ENCODE measurements at regions not wholly inside any gene's neighbourhood (a gene's known extent, or its start where the extent isn't known, plus 50 kb on each side); places are given as distances from the start of the nearest gene placed in this dataset.

DNA sequence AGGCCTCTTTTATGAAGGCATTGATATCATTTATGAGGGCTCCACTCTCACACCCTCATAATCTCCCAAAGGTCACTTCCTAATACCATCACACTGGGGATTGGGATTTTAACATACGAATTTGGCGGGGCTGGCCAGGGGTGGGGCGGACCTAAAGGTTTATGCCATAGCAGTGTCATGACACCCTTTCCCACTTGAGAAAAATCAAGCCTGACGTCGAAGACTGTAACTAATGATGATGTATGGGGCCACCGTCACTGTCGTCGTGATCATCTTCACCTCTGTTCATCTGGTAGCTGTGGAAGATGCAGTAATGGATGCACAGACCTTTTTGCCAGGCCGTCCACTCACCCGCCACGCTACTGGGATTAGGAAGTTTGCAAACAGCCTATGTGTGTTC is 912.1 kb downstream of the TBC1D22A start:
- no peak for DNase-seq (ENCODE audit: low spot score)
- intact Hi-C loops (cut with DNase I) = no loop called here

DNA sequence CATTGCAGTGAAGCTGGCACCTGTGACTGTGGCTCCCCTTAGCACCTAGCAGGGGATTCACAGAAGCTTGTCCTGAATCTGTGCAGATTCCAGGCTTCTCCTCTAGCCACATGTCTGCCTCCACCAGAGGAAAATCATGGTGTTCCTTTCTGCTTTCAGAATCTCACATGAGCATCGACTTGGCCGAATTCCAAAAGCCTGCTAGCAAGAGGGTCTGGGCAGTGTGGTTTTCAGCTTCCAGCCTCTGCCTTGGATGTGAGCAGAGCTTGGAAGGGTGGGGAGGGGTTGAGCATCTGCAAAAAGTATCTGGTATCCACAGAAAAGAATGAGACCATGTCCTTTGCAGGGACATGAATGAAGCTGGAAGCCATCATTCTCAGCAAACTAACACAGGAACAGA is 911.1 kb downstream of the TBC1D22A start:
- intact Hi-C loops (cut with DNase I) = no loop called here
- no peak for DNase-seq (ENCODE audit: low spot score)

DNA sequence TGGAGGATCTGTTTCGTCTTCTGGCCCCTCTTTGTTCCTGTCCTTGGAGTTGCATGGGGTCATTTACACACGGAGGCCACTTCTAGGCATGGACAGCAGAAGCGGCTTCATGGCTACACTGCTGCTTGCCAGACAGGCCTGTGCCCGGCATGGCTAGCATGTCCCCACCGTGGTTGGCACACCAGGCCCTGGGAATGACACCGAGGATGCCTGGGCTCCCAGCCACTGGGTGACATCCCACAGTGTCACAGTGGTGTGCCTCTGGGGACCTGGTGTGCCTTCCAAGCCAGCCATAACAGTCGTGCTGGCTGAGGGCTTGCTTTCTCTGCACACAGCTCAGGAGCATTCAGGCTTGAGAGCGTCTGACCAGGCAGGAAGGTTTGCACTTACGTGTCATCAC is 910.1 kb downstream of the TBC1D22A start:
- intact Hi-C loops (cut with DNase I) = no loop called here
- DNase-seq (ENCODE audit: low spot score) = no peak

DNA sequence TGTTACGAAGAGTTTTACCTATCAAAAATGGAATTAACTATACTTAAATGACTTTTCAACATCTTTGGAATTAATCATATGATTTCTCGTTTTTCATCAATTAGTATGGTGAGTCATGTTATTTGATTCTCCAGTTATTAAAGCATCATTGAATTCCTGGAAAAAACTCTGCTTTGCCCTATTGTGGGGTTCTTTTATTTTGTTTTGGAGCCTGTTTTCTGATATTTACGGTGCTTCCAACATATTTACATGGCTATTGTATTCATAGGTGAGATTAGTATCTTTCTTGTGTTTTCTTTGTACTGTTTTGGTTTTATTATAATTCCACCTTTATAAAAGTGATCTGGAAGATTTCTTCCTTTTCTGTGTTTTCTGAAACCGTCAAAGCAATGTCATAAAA is 902.7 kb downstream of the TBC1D22A start:
- no peak for DNase-seq (ENCODE audit: low spot score)
- intact Hi-C loops (cut with DNase I) = no loop called here

DNA sequence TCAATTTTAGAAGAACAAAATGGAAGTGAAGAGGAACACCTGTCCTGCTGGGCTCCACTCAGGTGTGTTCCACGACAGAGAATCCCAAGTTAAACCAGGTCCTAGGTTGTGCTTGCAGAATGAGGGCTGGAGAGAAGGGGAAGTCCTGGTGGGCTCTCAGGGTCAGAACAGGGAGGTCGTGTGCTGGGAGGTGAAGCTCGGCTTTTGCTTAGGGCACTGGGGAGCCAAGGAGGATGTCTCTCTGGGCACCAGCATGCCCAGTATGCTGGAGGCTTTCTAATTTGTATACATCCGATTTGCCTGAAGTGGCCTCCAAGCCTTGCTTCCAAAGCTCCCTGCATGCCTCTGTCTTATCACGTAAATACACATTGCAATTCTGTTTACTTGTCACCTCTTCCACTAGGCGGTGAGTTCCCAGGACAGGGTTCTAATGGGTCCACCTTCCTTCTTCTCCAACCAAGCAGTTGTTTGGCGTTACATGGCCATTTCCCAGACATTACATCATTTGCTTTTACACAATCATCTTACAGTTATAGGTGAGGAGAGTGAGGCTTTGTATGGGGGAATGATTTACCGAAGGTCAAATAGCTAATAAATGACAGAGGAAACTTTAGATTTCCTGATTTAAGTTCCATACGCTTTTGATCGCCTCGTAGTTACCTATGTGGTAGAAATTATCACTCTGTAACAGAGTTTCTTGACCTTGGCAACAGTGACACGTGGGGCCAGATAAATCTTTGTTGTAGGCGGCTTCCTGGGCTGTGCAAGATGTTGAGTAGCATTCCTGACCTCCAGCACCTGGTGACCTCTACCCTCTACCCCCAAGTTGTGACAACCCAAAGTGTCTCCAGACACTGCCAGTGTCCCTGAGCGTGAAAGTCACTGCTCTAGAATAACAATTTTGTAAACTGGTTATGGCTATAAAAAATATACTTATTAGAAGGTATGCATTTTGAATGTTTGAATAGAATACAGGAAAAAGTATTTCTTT is 901.5 kb downstream of the TBC1D22A start:
- no peak for DNase-seq (ENCODE audit: low spot score)
- intact Hi-C loops (cut with DNase I) = no loop called here

DNA sequence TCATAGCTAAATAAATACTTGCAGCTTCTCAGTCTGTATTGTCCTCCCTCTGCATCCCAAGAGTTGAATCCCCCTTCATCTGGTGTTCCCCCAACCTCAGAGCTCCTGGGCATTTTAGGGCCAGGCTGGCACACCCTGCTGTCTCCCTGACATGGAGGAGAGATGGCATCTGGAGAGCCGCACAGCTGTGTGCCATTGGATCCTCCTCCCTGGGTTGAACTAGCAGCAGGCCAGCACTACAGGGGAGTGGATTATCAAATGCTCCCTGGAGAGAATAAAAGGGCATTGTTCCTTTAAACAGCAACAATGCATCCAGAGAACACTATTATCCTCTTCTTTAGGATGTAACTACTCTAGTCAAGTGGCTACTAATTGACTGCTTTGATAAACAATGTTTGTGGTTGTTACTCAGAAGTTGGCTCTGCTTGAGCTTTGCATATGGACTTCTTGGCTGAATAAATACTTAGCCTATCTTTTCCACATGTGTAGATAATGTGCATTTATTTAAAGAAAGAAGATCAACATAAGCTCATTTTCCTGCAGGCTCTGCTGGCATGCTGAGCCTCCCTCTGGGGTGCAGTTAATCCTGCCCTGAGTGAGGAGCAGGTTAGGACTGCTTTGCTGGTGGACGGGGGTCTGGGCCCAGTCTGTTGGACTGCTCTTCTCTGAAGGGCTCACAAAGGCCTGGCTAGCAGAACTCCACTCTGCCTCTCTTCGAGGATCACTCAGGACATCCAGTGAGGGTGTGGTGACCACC is 897.2 kb downstream of the TBC1D22A start:
- intact Hi-C loops (cut with DNase I) = no loop called here
- no peak for DNase-seq (ENCODE audit: low spot score)

DNA sequence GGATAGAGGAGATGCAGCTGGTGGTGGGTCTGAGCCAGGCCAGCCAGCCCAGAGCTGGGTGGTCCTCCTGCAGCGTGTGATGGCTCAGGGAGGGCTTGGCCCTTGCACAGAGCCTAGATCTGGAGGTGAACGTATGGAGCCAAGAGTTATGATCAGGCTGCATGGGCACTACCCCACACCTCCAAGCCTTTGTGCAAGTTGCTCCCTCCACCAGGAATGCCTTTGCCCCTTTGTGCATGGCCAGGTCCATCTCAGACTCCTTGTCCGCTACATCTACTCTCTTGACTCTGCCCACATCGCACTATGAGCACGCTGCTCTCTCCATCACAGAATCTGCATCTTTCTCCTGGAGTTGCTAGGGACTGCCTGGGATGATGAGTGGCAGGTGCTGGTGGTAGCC is 895.7 kb downstream of the TBC1D22A start:
- intact Hi-C loops (cut with DNase I) = no loop called here
- no peak for DNase-seq (ENCODE audit: low spot score)

DNA sequence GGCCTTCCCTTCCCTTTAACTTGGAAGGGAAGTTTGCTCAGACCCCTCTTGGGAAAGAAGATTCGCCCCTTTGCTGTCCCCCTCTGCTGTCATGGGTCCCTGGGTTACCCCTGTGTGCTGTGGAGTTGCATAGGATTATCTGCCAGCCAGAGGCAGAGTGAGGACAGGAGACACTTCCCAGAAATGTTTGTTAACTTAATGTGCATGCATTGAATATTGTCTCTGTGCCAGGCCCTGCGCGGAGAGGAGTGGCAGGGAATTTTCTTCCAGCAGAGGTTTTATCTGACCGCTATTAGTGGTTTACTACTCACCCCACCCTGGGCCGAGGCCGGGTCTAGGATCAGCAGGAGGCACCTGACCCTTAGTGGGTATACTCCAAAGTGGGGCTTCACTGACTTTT is 894.8 kb downstream of the TBC1D22A start:
- intact Hi-C loops (cut with DNase I) = no loop called here
- DNase-seq (ENCODE audit: low spot score) = no peak

DNA sequence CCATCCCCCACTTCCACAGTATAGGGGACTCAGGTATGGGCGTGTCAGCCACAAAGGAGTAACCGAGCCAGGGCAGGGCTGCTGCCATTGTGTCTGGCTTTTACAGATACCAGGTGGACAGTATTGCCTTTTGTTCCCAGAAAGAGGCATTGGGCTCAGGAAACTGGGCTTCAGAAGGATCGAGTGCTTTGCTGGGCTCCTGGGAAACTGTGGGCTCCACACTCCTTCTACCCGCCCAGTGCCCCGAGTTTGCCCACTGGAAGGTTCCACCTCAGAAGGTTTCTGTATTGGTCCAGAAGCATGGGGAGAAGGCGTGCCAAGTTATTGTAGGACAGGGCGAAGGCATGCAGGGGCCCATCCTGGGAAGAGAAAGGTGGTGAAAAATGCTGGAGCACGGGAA is 894.4 kb downstream of the TBC1D22A start:
- intact Hi-C loops (cut with DNase I) = no loop called here
- no peak for DNase-seq (ENCODE audit: low spot score)

DNA sequence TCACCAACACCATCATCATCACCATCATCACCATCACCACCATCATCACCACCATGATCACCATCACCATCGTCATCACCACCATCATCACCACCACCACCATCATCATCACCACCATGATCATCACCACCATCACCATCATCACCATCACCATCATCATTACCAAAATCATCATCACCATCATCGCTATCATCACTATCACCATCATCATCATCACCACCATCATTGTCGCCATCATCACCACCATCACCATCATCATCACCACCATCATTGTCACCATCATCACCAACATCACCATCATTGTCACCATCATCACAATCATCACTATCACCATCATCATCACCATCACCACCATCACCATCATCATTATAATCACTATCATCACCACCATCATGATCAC is 893.5 kb downstream of the TBC1D22A start:
- DNase-seq (ENCODE audit: low spot score) = no peak
- intact Hi-C loops (cut with DNase I) = no loop called here

DNA sequence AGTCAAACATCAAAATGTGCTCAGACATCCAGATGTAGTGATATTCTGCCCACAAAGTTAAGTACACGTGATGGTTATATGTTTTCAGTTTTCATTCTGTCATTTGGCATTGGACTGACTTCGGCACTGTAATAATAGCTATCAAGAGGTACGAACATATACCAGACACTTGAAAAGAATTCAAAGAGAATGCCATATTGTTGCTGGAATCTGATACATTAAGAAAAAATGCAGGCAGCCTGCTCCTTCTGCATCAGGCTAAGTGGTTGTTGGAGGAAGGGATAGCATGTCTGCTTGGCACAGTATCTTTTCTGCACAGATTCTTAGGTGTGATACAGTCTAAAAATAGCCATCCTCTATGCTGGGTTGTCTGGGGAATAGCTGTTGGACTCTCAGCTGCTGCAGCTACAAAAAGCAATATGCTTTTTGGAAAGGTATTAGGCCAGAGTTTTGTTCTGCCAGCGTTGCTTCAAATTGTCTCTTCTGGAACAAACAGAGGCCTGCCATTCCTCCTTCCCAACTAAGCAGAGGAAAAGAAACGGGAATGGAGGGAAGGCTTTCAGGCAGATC is 892.6 kb downstream of the TBC1D22A start:
- intact Hi-C loops (cut with DNase I) = no loop called here
- no peak for DNase-seq (ENCODE audit: low spot score)

DNA sequence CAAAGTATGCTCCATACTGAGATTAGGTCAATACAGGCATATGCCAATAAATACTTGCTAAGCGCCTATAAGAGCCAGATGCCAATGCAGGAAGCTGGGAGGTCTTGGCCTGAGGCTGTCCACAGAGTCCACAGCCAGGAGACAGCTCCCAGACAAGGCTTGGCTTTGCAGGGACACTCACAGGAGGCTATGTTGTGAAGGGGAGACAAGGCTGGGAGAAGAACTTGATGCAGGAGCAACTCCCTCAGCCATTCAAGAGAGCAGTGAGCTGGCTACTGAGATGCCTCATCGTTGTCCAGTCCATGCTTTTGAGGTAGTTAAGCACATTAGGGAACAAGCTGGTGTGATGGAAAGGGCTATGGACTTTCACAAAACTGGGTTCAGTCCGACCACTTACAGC is 891.5 kb downstream of the TBC1D22A start:
- intact Hi-C loops (cut with DNase I) = no loop called here
- DNase-seq (ENCODE audit: low spot score) = no peak

DNA sequence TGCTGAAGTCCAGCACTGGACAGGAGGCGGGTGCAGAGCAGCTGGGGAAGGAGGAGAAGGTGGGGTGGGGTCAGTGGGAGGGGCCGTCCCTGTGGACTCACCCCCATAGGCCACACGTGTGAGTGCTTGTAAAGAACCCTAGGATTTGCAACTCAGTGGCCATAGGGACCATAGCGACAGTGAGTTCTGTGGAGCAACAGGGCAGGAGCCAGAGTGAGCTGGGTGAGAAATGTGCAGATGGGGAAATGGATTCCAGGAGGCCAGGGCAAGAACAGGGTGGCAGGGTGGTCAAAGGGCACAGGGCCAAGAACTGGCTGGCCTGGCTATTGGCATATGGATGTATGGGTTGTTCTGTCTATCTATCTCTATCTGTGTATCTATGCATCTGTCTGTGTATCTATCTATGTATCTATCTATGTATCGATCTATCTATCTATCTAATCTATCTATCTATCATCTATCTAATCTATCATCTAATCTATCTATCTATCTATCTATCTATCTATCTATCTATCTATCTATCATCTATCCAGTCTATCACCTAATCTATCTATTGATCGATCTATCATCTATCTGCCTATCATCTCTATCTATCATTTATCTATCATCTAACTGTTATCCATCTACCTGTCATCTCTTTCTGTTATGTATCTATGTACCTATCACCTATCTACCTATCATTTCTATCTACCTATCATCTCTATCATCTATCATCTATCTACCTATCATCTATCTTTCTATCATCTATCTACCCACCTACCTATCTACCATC is 889.0 kb downstream of the TBC1D22A start:
- DNase-seq (ENCODE audit: low spot score) = no peak
- intact Hi-C loops (cut with DNase I) = no loop called here

DNA sequence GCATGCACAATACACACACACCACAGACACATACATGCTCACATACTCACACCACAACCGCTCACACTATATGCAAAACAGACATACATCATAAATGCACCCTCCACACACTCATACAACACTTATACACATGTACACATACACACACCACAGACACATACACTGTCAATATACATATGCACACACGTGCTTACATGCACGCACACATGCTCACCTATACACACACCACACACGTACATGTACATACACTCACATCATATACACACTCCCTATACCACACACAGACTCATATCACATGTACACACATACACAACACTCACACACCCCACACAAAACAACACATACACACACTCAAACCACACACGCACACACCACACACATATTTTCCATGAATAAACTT is 885.3 kb downstream of the TBC1D22A start:
- DNase-seq (ENCODE audit: low spot score) = no peak
- intact Hi-C loops (cut with DNase I) = no loop called here

DNA sequence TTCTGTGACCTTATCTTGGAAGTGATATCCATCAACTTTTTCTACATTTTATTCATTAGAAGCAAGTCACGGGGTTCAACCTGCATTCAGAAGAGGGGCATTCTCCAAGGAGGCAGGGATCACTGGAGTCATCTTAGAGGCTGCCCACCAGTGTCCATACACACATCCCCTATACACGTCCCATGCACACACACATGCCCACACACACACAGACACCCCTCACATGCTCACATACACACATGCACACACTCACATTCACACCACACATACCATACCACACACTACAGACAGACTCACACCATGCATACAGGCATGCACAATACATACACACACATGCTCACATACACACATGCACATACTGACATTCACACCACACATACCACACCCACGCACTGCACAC is 884.7 kb downstream of the TBC1D22A start:
- no peak for DNase-seq (ENCODE audit: low spot score)
- intact Hi-C loops (cut with DNase I) = no loop called here

DNA sequence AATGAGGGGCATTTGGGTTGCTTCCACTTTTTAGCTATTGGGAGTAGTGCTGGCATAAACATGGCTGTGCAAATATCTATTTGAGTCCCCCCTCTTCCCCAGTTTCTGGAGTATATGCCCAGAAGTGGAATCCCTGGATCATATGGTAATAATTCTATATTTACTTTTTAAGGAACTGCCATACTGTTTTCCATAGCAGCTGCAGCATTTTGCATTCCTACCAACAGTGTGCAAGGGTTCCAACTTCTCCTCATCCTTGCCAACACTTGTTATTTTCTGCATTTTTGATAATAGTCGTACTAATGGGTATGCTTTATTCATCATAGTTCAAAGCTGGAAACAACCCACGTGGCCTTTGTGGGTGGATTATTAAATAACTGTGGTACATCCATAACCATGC is 883.5 kb downstream of the TBC1D22A start:
- intact Hi-C loops (cut with DNase I) = no loop called here
- DNase-seq (ENCODE audit: low spot score) = no peak

DNA sequence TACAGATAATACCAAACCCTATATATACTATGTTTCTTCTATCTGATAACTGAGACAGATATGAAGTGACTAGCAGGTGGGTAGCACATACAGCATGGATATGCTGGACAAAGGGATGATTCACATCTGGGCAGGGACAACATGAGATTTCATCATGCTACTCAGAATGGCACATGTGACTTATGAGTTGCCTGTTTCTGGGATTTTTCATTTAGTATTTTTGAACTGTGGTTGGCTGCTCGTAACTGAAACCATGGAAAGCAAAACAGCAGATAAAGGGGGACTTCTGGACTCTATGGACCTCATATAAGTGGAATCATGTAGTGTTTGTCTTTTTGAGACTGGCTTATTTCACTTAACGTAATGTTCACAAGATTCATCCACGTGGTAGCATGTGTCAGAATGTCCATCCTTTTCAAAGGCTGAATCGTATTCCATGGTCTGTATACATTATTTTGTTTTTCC is 883.0 kb downstream of the TBC1D22A start:
- no peak for DNase-seq (ENCODE audit: low spot score)
- intact Hi-C loops (cut with DNase I) = no loop called here

DNA sequence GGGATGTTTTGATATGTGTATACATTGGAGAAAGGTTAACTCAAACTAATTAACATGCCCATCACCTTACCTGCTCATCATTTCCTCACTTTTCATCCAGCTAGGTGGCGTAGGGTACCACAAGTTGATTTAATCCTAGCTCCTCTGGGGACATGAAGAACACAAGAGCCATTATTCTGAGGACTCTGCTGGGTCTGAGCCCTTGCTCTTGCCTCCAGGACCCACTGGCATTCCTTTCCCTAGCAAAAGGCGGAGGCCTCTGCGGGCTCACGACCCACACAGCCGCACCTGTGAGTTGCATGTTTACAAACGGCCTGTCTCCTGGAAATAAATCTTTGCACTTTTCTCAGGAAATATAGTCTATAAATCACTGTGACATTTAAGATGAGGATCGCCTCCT is 871.9 kb downstream of the TBC1D22A start:
- intact Hi-C loops (cut with DNase I) = no loop called here
- no peak for DNase-seq (ENCODE audit: low spot score)

DNA sequence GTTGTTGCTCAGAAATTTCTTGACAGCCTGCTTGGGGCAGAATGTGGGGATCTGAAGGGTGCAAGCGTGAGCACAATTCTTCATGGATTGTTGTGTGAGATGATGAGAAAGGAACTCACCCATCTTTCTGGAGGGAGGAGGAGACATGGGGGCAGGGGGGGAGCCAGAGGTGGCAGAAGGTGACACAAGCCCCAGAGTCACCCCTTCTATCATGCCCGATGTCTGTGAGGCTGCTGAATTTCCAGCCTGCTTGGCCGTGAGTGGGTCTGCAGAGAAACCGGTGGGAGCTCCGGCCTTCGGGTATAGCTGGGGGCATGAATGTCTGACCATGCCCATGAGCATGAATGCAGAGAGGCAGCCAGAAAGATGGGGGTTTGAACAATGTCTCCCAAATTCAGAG is 870.7 kb downstream of the TBC1D22A start:
- intact Hi-C loops (cut with DNase I) = no loop called here
- DNase-seq (ENCODE audit: low spot score) = no peak

DNA sequence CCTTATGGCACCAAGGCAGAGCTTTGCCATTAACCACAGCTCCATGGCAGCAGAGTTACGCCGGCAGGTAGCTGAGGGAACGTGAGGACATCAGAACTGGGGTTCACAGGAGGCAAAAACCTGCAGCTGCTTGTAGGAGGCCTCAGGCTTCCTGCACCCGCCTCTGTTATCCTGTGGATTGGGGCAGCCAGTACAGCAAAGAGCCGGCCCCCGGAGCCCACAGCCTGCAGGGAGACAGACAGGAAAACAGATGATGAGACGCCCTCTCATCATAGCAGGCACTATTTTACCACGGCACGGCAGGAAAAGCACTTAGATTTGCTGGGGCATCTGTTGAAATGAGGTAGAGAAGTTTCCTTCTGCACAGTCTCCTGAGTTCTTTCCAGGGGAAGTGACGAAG is 870.3 kb downstream of the TBC1D22A start:
- DNase-seq (ENCODE audit: low spot score) = peak; percentile 67
- intact Hi-C loops (cut with DNase I) = no loop called here
